ENCODE measurements at regions not wholly inside any gene's neighbourhood (a gene's known extent, or its start where the extent isn't known, plus 50 kb on each side); places are given as distances from the start of the nearest gene placed in this dataset.

- no peak overlapping the region for H3K4me3 ChIP-seq (ENCODE audit: low read depth, low read length)
- TF ChIP-seq CTCF (IDR thresholded peaks at IDR 0.05; ENCODE audit: insufficient read depth, low read depth, low read length, missing control alignments): no peak
- DNase-seq (ENCODE audit: low read depth): no peak
Measured at GRCh38 chr9:34830068-34830467, 120.1 kb upstream of the CCL21 start.

- DNase-seq (ENCODE audit: low read depth): no peak
- no peak overlapping the region for H3K4me3 ChIP-seq (ENCODE audit: low read depth, low read length)
- no peak for TF ChIP-seq CTCF (IDR thresholded peaks at IDR 0.05; ENCODE audit: insufficient read depth, low read depth, low read length, missing control alignments)
Measured at GRCh38 chr9:34826999-34827538, 117.1 kb upstream of the CCL21 start.

- H3K4me3 ChIP-seq (ENCODE audit: low read depth, low read length): no peak overlapping the region
- DNase-seq (ENCODE audit: low read depth): no peak
- no peak for TF ChIP-seq CTCF (IDR thresholded peaks at IDR 0.05; ENCODE audit: insufficient read depth, low read depth, low read length, missing control alignments)
Measured at GRCh38 chr9:34825775-34826174, 115.8 kb upstream of the CCL21 start.

GRCh38 chr9:34823778-34824177, 113.8 kb upstream of the CCL21 start:
- no peak for TF ChIP-seq CTCF (IDR thresholded peaks at IDR 0.05; ENCODE audit: insufficient read depth, low read depth, low read length, missing control alignments)
- no peak overlapping the region for H3K4me3 ChIP-seq (ENCODE audit: low read depth, low read length)
- no peak for DNase-seq (ENCODE audit: low read depth)

GRCh38 chr9:34810187-34810524, 100.2 kb upstream of the CCL21 start:
- no peak for DNase-seq (ENCODE audit: low read depth)
- TF ChIP-seq CTCF (IDR thresholded peaks at IDR 0.05; ENCODE audit: insufficient read depth, low read depth, low read length, missing control alignments): no peak
- H3K4me3 ChIP-seq (ENCODE audit: low read depth, low read length): no peak overlapping the region

GRCh38 chr9:34809504-34810186, 99.7 kb upstream of the CCL21 start:
- H3K4me3 ChIP-seq (ENCODE audit: low read depth, low read length): no peak overlapping the region
- DNase-seq (ENCODE audit: low read depth): no peak
- no peak for TF ChIP-seq CTCF (IDR thresholded peaks at IDR 0.05; ENCODE audit: insufficient read depth, low read depth, low read length, missing control alignments)

GRCh38 chr9:34802916-34803315, 93.0 kb upstream of the CCL21 start:
- H3K4me3 ChIP-seq (ENCODE audit: low read depth, low read length): no peak overlapping the region
- TF ChIP-seq CTCF (IDR thresholded peaks at IDR 0.05; ENCODE audit: insufficient read depth, low read depth, low read length, missing control alignments): no peak
- DNase-seq (ENCODE audit: low read depth): no peak

All from GM12865 (cell line).